GM21528 (cell line): ENCODE measurements at regions not wholly inside any gene's neighbourhood (a gene's known extent, or its start where the extent isn't known, plus 50 kb on each side); places are given as distances from the start of the nearest gene placed in this dataset.
"Not testable (repeated sequence)": the region's sequence is repeated elsewhere in the genome, so short reads cannot be mapped to it uniquely, and the experiment has no call there.

Experiments used
- ATAC-seq: cut with Tn5 transposase; IDR thresholded peaks from one replicate; pipeline ENCODE4 v1.9.1; 2021; ENCODE audit warnings: mild to moderate bottlenecking, moderate library complexity; ENCODE audit not compliant: unreplicated experiment, low FRiP score

- no peak for ATAC-seq
Observed at GRCh38 chr2:180840641-180841040, 139.8 kb upstream of the UBE2E3 start.

GRCh38 chr2:180829836-180830235, 150.6 kb upstream of the UBE2E3 start:
- no peak for ATAC-seq

GRCh38 chr2:180829261-180829660, 151.1 kb upstream of the UBE2E3 start:
- no peak for ATAC-seq

- no peak for ATAC-seq
Observed at GRCh38 chr2:180828756-180829155, 151.6 kb upstream of the UBE2E3 start.

GRCh38 chr2:180823546-180824141, 156.8 kb upstream of the UBE2E3 start:
- ATAC-seq, result no peak

GRCh38 chr2:180819106-180819505, 161.3 kb upstream of the UBE2E3 start:
- ATAC-seq, result no peak

- not testable (repeated sequence) for ATAC-seq
Observed at GRCh38 chr2:180818700-180819099, 161.7 kb upstream of the UBE2E3 start.

- ATAC-seq, result no peak
Observed at GRCh38 chr2:180799141-180799540, 181.3 kb upstream of the UBE2E3 start.

- ATAC-seq, result no peak
Observed at GRCh38 chr2:180790891-180791290, 189.5 kb upstream of the UBE2E3 start.

- no peak for ATAC-seq
Observed at GRCh38 chr2:180787330-180787729, 193.1 kb upstream of the UBE2E3 start.

- no peak for ATAC-seq
Observed at GRCh38 chr2:180781276-180781675, 199.1 kb upstream of the UBE2E3 start.

- no peak for ATAC-seq
Observed at GRCh38 chr2:180778291-180778690, 202.1 kb upstream of the UBE2E3 start.

- no peak for ATAC-seq
Observed at GRCh38 chr2:180776921-180777320, 203.5 kb upstream of the UBE2E3 start.

GRCh38 chr2:180775711-180776110, 204.7 kb upstream of the UBE2E3 start:
- ATAC-seq, result no peak

- ATAC-seq, result not testable (repeated sequence)
Observed at GRCh38 chr2:180765316-180765715, 215.1 kb upstream of the UBE2E3 start.

- no peak for ATAC-seq
Observed at GRCh38 chr2:180763263-180763989, 217.0 kb upstream of the UBE2E3 start.

GRCh38 chr2:180761224-180761623, 219.2 kb upstream of the UBE2E3 start:
- no peak for ATAC-seq

- ATAC-seq, result no peak
Observed at GRCh38 chr2:180759631-180760030, 220.8 kb upstream of the UBE2E3 start.

- ATAC-seq, result no peak
Observed at GRCh38 chr2:180753809-180754761, 226.3 kb upstream of the UBE2E3 start.

GRCh38 chr2:180751306-180751920, 229.0 kb upstream of the UBE2E3 start:
- no peak for ATAC-seq

- no peak for ATAC-seq
Observed at GRCh38 chr2:180747728-180748127, 232.7 kb upstream of the UBE2E3 start.
